Endodermal cell (in vitro differentiated cells): ENCODE measurements at regions not wholly inside any gene's neighbourhood (a gene's known extent, or its start where the extent isn't known, plus 50 kb on each side); places are given as distances from the start of the nearest gene placed in this dataset.

Experiments
- DNase-seq: peaks from one replicate; pipeline ENCODE4 v3.0.0-alpha.2; 2017
- H3K27ac ChIP-seq: 2 replicates; pipeline ENCODE4 v1.5.1; 2013; ENCODE audit warnings: mild to moderate bottlenecking, low read depth, low read length, moderate library complexity
- H3K27me3 ChIP-seq: 2 replicates; pipeline ENCODE4 v1.6.1; 2013; ENCODE audit warnings: mild to moderate bottlenecking, low read length, moderate library complexity; ENCODE audit not compliant: insufficient read depth, control insufficient read depth, poor library complexity, severe bottlenecking
- H3K36me3 ChIP-seq: 2 replicates; pipeline ENCODE4 v1.7.0; 2013; ENCODE audit warnings: mild to moderate bottlenecking, low read length, moderate library complexity; ENCODE audit not compliant: control insufficient read depth, insufficient read depth
- H3K4me1 ChIP-seq: one replicate; pipeline ENCODE4 v1.7.0; 2013; ENCODE audit warnings: low read length; ENCODE audit not compliant: control insufficient read depth, insufficient read depth
- H3K4me3 ChIP-seq: 2 replicates; pipeline ENCODE4 v1.5.1; 2013; ENCODE audit warnings: mild to moderate bottlenecking, low read length, moderate library complexity
- H3K9ac ChIP-seq: 2 replicates; pipeline ENCODE4 v1.6.1; 2013; ENCODE audit warnings: mild to moderate bottlenecking, low read length, moderate library complexity; ENCODE audit not compliant: poor library complexity, severe bottlenecking; ENCODE audit errors: extremely low read depth
- H3K9me3 ChIP-seq: 2 replicates; pipeline ENCODE4 v1.6.1; 2013; ENCODE audit warnings: mild to moderate bottlenecking, low read length, moderate library complexity; ENCODE audit not compliant: control insufficient read depth
- H3K27ac Mint-ChIP-seq: 2 replicates; pipeline ENCODE4 v1.8.0; 2020; ENCODE audit warnings: mixed read lengths
- H3K27me3 Mint-ChIP-seq: 2 replicates; pipeline ENCODE4 v1.8.0; 2021; ENCODE audit warnings: mild to moderate bottlenecking, mixed read lengths; ENCODE audit not compliant: insufficient read depth
- H3K36me3 Mint-ChIP-seq: 2 replicates; pipeline ENCODE4 v1.8.0; 2020; ENCODE audit warnings: low read depth, mixed read lengths
- H3K4me1 Mint-ChIP-seq: 2 replicates; pipeline ENCODE4 v1.8.0; 2020; ENCODE audit warnings: mixed read lengths
- H3K4me3 Mint-ChIP-seq: 2 replicates; pipeline ENCODE4 v1.8.0; 2020; ENCODE audit warnings: mild to moderate bottlenecking, moderate library complexity, mixed read lengths
- H3K9me3 Mint-ChIP-seq: 2 replicates; pipeline ENCODE4 v1.8.0; 2020; ENCODE audit warnings: mild to moderate bottlenecking, mixed read lengths
- CTCF ChIP-seq: fragments of 200-600 bp; sonication (generic); conservative IDR thresholded peaks from 2 replicates; pipeline ENCODE4 v1.5.0; 2021; ENCODE audit warnings: antibody characterized with exemption, mild to moderate bottlenecking
- WGBS, 2 experiments: methylation state at CpG; one replicate each; pipeline versions ENCODE4 v1.1.5 to v1.1.7; 2013; ENCODE audit warnings: missing lambda C conversion rate in 2 of 2, mixed read lengths in 1 of 2; ENCODE audit not compliant: insufficient coverage in 1 of 2, insufficient read length in 1 of 2; 5-methylcytosine and 5-hydroxymethylcytosine counted together

GRCh38 chr20:11604339-11604738 is 313.4 kb upstream of the BTBD3 start:
- Histone ChIP-seq H3K4me1 (peaks cover 11% of the 10 kb centered on the region), H3K27me3 (no peaks in the 10 kb centered on the region), H3K4me3 (no peak overlapping the region), H3K36me3 (no peaks in the 10 kb centered on the region), H3K9me3 (peaks cover 5% of the 10 kb centered on the region), H3K27ac (no peak overlapping the region), H3K9ac (no peak overlapping the region)
- peaks cover 17% of the 10 kb centered on the region for H3K9me3 Mint-ChIP-seq
- 93 to 100% methylated on average over 1 of the region's 1 CpG for WGBS, 2 experiments
- peaks cover 2% of the 10 kb centered on the region for H3K36me3 Mint-ChIP-seq
- H3K27ac Mint-ChIP-seq = no peak overlapping the region
- no peak for TF ChIP-seq CTCF
- no peak for DNase-seq
- peaks cover 12% of the 10 kb centered on the region for H3K27me3 Mint-ChIP-seq
- peaks cover 26% of the 10 kb centered on the region for H3K4me1 Mint-ChIP-seq
- no peak overlapping the region for H3K4me3 Mint-ChIP-seq

GRCh38 chr20:11607047-11607446 is 310.6 kb upstream of the BTBD3 start:
- Histone ChIP-seq H3K36me3 (no peaks in the 10 kb centered on the region), H3K9ac (no peak overlapping the region), H3K4me3 (no peak overlapping the region), H3K27me3 (no peaks in the 10 kb centered on the region), H3K9me3 (no peaks in the 10 kb centered on the region), H3K4me1 (peaks cover 11% of the 10 kb centered on the region), H3K27ac (no peak overlapping the region)
- Mint-ChIP-seq H3K4me1 (peaks cover 24% of the 10 kb centered on the region), H3K27ac (no peak overlapping the region), H3K36me3 (peaks cover 2% of the 10 kb centered on the region), H3K4me3 (no peak overlapping the region), H3K27me3 (peaks cover 16% of the 10 kb centered on the region), H3K9me3 (peaks cover 5% of the 10 kb centered on the region)
- no peak for DNase-seq
- 67 to 91% methylated on average over 1 to 5 of the region's 5 CpGs for WGBS, 2 experiments
- TF ChIP-seq CTCF = no peak

GRCh38 chr20:11608736-11609135 is 309.0 kb upstream of the BTBD3 start:
- H3K4me1 Mint-ChIP-seq = peaks cover 11% of the 10 kb centered on the region
- H3K9me3 ChIP-seq = no peaks in the 10 kb centered on the region
- H3K36me3 ChIP-seq = no peaks in the 10 kb centered on the region
- DNase-seq = peak; percentile 28
- peaks cover 2% of the 10 kb centered on the region for H3K36me3 Mint-ChIP-seq
- H3K4me1 ChIP-seq = peaks cover 4% of the 10 kb centered on the region
- peaks cover 5% of the 10 kb centered on the region for H3K9me3 Mint-ChIP-seq
- TF ChIP-seq CTCF = no peak
- no peak overlapping the region for H3K4me3 Mint-ChIP-seq
- WGBS, 2 experiments = 95 to 100% methylated on average over 3 to 22 of the region's 23 CpGs
- no peak overlapping the region for H3K9ac ChIP-seq
- H3K27ac ChIP-seq = no peak overlapping the region
- no peak overlapping the region for H3K4me3 ChIP-seq
- H3K27me3 ChIP-seq = no peaks in the 10 kb centered on the region
- H3K27ac Mint-ChIP-seq = no peak overlapping the region
- peaks cover 16% of the 10 kb centered on the region for H3K27me3 Mint-ChIP-seq
